ENCODE measurements at regions not wholly inside any gene's neighbourhood (a gene's known extent, or its start where the extent isn't known, plus 50 kb on each side); places are given as distances from the start of the nearest gene placed in this dataset.

DNA sequence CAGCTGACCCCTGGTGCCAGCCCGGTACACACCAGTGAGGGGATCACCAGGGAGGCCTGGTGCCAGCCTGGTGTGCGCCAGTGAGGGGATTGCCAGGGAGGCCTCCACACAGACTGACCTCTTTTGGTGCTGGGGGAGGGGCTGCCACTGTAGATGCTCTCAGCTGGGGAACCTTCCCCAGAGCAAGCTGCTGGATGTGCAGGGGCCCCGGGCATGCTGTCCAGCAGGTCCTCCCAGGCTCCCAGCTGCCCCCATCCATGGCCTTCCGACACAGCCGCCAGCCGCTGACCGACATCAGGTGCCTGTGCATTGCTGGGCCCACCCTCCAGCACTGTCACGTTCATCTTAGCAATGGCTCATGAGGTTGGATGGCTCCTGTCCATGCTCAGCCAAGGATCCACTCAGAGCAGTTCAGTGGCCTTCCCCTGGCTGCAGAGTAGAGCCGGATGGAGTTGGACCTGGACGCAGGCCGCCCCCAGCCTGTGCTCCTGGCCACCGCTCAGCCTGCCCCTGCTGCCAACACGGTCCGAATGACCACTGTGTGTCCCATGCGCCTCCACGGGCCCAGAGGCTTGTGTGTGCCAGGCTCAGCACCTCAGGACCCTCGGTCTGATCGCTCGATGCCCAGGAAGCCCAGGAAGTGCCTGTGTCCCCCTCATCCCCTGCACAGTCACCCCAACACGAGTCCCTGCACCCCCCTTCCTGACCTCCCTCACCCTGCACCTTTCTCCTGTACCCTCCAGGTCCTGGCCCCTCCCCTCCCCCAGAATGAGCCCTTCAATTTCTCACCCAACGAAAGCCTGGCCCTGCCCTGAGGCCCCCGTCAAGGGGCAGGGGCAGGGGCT lies 95.7 kb downstream of the YTHDF1 start:
- Histone ChIP-seq H3K27me3 (ENCODE audit: insufficient read depth, low read length) (peaks cover 16% of the 10 kb centered on the region), H3K36me3 (ENCODE audit: insufficient read depth, low read depth, low read length) (no peaks in the 10 kb centered on the region)

DNA sequence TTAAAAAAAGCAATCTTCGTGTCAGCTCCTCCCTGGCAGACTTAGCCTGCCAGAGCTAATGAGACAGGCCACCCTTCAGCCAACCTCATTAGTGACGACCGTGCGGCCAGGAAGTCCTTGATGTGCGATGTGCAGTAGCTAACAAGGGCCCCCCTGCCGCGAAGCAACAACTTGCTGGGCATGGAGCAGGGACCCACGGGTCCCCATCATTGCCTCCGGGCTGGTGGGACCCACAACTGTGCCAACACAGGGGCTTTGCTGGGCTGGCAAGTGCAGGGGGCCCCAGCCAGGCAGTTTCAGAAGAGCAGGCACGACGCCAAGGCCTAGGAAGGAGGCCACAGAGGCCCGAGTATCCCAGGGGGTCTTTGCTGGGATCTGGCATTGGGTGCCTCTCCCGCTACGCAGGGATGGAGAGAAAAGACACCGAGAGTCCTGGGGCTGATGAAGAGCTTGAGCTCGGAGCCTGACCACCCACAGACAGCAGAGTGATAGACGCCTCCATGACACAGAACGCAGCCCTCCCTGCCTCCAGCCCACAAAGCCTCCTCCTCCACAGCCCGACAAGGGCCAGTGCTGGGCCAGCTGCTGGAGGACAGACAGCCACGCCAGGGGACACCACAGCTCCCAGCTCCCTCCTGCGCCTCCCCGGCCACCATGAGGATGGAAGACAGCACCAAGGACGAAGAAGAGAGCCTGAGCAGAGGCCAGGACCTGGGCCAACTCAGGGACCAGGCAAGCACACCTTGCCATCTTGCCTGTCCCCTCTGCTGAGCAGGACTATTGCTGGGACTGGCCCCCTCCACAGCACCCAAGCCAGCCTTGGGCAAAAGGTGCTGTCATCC lies 96.6 kb downstream of the YTHDF1 start:
- Histone ChIP-seq H3K4me1 (ENCODE audit: insufficient read depth, low read length) (no peaks in the 10 kb centered on the region), H3K9ac (ENCODE audit: low read depth, low read length) (no peak overlapping the region), H3K27ac (ENCODE audit: low read length) (no peak overlapping the region), H3K4me3 (ENCODE audit: low read length) (no peak overlapping the region), H3K27me3 (ENCODE audit: insufficient read depth, low read length) (peaks cover 24% of the 10 kb centered on the region), H3K9me3 (ENCODE audit: insufficient read depth, low read depth, low read length) (no peaks in the 10 kb centered on the region), H3K36me3 (ENCODE audit: insufficient read depth, low read depth, low read length) (no peaks in the 10 kb centered on the region)

More for the DNA sequence above, 95.7 kb downstream of the YTHDF1 start:
- Histone ChIP-seq H3K9me3 (ENCODE audit: insufficient read depth, low read depth, low read length) (no peaks in the 10 kb centered on the region), H3K9ac (ENCODE audit: low read depth, low read length) (no peak overlapping the region), H3K27ac (ENCODE audit: low read length) (no peak overlapping the region), H3K4me3 (ENCODE audit: low read length) (no peak overlapping the region), H3K4me1 (ENCODE audit: insufficient read depth, low read length) (no peaks in the 10 kb centered on the region)

DNA sequence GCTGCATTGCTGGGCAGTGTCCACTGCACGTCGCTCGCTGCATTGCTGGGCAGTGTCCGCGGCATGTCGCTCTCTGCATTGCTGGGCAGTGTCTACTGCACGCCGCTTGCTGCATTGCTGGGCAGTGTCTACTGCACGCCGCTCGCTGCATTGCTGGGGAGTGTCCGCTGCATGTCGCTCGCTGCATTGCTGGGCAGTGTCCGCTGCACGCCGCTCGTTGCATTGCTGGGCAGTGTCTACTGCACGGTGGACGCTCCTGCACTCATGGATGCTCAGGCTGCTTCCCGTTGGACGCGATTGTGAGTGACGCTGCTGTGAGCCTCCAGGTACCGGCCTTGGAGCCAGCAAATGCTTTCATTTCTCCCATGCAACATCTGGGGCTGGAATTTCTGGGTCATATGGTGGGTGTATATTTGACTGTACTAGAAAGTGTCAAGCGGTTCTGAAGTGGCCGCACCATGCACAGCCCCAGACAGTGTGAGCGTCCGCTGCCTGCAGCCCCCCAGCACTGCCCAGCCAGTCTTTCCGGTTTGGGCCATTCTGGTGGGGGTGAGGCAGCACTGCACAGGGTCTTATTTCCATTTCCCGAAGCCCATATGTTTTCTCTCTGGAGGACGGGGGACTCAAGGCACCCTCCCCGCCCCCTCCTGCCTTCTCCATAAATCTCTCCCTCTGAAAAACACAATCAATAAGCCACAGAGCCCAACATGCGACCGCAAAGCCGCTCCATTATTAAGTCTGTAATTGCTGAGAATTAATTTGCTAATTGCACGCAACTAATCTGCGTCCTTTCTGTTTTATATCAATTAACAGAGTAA lies 97.4 kb downstream of the YTHDF1 start:
- Histone ChIP-seq H3K36me3 (ENCODE audit: insufficient read depth, low read depth, low read length) (no peaks in the 10 kb centered on the region), H3K27ac (ENCODE audit: low read length) (no peak overlapping the region), H3K9ac (ENCODE audit: low read depth, low read length) (no peak overlapping the region), H3K9me3 (ENCODE audit: insufficient read depth, low read depth, low read length) (no peaks in the 10 kb centered on the region), H3K4me1 (ENCODE audit: insufficient read depth, low read length) (no peaks in the 10 kb centered on the region), H3K4me3 (ENCODE audit: low read length) (no peak overlapping the region), H3K27me3 (ENCODE audit: insufficient read depth, low read length) (peaks cover 28% of the 10 kb centered on the region)

DNA sequence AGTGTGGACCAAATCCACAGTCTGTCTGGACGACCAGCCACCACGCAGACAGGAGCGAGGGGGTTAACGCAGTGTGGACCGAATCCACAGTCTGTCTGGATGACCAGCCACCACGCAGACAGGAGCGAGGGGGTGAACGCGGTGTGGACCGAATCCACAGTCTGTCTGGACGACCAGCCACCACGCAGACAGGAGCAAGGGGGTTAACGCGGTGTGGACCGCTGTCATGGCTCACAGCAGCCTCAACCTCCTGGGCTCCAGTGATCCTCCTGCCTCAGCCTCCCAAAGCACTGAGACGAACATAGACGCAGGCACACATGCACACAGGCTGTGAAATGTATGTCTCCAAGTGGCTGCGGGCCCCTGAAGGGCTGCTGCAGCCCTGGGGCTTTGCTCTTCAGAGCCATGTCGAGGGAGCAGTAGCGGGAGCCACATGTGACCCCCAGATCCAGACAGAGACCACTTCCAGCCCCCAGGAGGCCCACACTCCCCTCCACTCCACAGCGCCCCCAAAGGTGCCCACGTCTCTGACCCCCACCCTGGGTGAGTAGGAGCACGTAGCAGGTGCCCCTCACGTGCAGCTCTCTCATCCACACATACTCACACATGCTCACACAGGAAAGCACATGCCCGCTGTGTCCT lies 98.1 kb downstream of the YTHDF1 start:
- H3K27me3 ChIP-seq (ENCODE audit: insufficient read depth, low read length), result peaks cover 28% of the 10 kb centered on the region
- H3K27ac ChIP-seq (ENCODE audit: low read length), result no peak overlapping the region
- H3K9ac ChIP-seq (ENCODE audit: low read depth, low read length), result no peak overlapping the region
- H3K4me3 ChIP-seq (ENCODE audit: low read length), result no peak overlapping the region
- no peaks in the 10 kb centered on the region for H3K9me3 ChIP-seq (ENCODE audit: insufficient read depth, low read depth, low read length)
- H3K4me1 ChIP-seq (ENCODE audit: insufficient read depth, low read length), result no peaks in the 10 kb centered on the region
- H3K36me3 ChIP-seq (ENCODE audit: insufficient read depth, low read depth, low read length), result no peaks in the 10 kb centered on the region

DNA sequence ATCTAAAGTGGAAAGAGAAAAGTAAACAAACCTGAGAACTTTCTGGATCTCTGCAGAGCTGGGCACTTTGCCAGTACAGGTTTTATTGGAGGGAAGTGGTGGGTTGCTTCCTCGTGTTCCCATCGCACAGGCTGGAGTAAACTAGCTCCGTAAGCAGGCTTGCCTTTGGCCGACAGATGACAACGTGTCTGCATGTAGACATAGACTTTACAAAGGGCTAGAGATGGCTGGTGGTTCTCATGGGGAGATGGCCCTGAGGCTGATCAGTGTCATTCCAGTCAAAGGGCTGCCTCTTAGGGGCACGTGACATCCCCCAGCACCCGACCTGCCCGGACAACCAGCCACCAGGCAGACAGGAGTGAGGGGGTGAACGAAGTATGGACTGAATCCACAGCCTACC lies 98.8 kb downstream of the YTHDF1 start:
- Histone ChIP-seq H3K4me3 (ENCODE audit: low read length) (no peak overlapping the region), H3K9ac (ENCODE audit: low read depth, low read length) (no peak overlapping the region), H3K9me3 (ENCODE audit: insufficient read depth, low read depth, low read length) (no peaks in the 10 kb centered on the region), H3K27me3 (ENCODE audit: insufficient read depth, low read length) (peaks cover 32% of the 10 kb centered on the region), H3K27ac (ENCODE audit: low read length) (no peak overlapping the region), H3K4me1 (ENCODE audit: insufficient read depth, low read length) (no peaks in the 10 kb centered on the region), H3K36me3 (ENCODE audit: insufficient read depth, low read depth, low read length) (no peaks in the 10 kb centered on the region)

DNA sequence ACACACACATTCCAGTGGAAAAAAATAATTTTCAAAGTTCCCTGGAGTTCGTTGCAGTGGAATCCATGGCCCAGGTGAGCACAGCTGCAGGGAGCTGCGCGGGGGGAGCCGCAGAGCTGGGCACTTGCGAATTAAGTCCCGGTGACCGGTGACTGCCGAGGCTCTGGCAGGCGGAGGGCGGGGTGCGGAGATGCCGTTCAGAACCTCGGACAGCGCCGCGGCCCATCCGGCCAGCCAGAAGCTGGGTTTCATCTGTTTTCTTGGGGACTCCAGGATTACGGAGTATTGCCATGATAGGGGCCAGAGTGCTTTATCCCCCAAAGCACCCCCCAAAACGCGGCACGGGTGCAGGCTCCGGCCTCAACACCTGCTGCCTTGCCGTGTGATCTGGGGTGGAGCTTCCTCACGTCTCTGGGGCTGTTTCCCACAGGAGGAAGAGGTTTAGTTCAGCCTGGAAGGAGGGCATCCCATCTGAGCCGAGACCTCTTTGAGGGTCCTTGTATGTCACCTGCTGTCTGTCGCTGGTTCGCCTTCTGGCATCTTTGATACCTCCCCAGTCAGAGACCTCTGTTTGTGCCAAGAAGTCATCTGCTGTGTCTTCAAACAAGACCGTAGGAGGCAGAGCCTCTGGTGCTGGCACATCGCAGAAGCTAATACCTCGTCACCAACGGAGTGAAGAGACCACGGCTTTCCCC lies 99.4 kb downstream of the YTHDF1 start:
- H3K36me3 ChIP-seq (ENCODE audit: insufficient read depth, low read depth, low read length), result no peaks in the 10 kb centered on the region
- no peak overlapping the region for H3K27ac ChIP-seq (ENCODE audit: low read length)
- no peaks in the 10 kb centered on the region for H3K9me3 ChIP-seq (ENCODE audit: insufficient read depth, low read depth, low read length)
- H3K9ac ChIP-seq (ENCODE audit: low read depth, low read length), result no peak overlapping the region
- H3K4me3 ChIP-seq (ENCODE audit: low read length), result no peak overlapping the region
- H3K27me3 ChIP-seq (ENCODE audit: insufficient read depth, low read length), result peaks cover 32% of the 10 kb centered on the region
- H3K4me1 ChIP-seq (ENCODE audit: insufficient read depth, low read length), result no peaks in the 10 kb centered on the region

DNA sequence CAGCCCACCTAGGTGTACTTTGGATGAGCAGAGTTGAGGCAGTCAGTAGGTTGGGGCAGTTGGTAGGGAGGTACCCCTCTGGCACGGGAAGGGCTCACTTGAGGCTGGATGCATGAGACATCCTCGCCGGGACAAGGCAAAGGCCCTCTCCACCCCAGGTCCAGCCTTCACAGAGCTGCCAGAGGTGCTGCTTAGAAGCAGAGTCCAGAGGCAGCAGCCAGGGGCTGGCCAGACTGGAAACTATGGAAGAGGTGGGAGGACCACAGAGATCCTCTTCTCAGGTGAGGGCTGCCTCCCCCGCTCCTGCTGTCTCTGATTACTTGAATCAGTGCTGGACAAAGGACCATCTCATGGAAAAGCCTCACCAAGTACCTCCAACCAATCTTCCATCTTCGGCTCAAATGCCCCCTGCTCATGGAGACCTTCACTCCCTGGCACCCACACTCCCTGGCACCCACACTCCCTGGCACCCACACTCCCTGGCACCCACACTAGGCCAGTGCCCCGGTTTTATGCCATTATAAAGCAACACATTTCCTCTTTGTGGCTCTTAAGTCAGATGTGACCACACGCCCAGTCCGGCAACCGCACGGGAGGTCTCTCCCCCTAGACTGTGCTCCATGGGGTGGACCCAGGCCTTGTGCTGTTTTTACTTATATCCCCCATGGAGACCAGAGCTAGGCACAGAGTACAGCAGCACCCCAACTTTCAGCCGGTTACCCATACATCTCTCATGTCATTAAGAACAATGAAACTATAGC lies 100.1 kb downstream of the YTHDF1 start:
- Histone ChIP-seq H3K27ac (ENCODE audit: low read length) (no peak overlapping the region), H3K4me1 (ENCODE audit: insufficient read depth, low read length) (no peaks in the 10 kb centered on the region), H3K36me3 (ENCODE audit: insufficient read depth, low read depth, low read length) (no peaks in the 10 kb centered on the region), H3K4me3 (ENCODE audit: low read length) (no peak overlapping the region), H3K9me3 (ENCODE audit: insufficient read depth, low read depth, low read length) (no peaks in the 10 kb centered on the region), H3K9ac (ENCODE audit: low read depth, low read length) (no peak overlapping the region), H3K27me3 (ENCODE audit: insufficient read depth, low read length) (peaks cover 35% of the 10 kb centered on the region)

DNA sequence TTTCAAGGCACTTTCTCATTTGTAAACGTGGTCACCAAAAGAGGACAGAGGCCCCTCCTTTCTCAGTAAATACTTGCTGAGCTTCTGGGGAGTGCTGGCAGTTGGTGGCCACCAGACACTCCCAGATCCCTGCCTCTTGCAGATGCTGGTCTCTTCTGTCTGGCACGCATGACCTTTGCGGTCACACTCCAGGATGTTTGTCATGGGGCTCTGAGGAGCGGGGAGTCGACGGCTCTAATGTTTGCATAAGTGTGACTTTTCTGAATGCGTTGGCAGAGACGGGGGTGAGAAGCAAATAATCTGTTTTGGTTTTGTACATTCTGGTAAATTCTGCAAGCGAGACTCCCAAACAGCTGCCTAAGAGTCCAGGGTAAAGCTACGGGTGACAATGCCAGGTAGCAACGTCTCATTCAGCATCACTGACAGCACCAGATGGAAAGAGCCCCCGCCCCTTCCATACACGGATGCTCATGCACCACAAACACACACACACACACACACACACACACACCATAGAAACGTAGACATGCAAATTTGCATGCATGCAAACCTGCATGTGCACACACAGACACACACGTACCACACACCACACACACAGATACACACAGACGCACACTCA lies 101.1 kb downstream of the YTHDF1 start:
- no peak overlapping the region for H3K9ac ChIP-seq (ENCODE audit: low read depth, low read length)
- H3K27me3 ChIP-seq (ENCODE audit: insufficient read depth, low read length), result peaks cover 43% of the 10 kb centered on the region
- H3K9me3 ChIP-seq (ENCODE audit: insufficient read depth, low read depth, low read length), result no peaks in the 10 kb centered on the region
- H3K4me1 ChIP-seq (ENCODE audit: insufficient read depth, low read length), result no peaks in the 10 kb centered on the region
- H3K4me3 ChIP-seq (ENCODE audit: low read length), result no peak overlapping the region
- no peaks in the 10 kb centered on the region for H3K36me3 ChIP-seq (ENCODE audit: insufficient read depth, low read depth, low read length)
- H3K27ac ChIP-seq (ENCODE audit: low read length), result no peak overlapping the region

DNA sequence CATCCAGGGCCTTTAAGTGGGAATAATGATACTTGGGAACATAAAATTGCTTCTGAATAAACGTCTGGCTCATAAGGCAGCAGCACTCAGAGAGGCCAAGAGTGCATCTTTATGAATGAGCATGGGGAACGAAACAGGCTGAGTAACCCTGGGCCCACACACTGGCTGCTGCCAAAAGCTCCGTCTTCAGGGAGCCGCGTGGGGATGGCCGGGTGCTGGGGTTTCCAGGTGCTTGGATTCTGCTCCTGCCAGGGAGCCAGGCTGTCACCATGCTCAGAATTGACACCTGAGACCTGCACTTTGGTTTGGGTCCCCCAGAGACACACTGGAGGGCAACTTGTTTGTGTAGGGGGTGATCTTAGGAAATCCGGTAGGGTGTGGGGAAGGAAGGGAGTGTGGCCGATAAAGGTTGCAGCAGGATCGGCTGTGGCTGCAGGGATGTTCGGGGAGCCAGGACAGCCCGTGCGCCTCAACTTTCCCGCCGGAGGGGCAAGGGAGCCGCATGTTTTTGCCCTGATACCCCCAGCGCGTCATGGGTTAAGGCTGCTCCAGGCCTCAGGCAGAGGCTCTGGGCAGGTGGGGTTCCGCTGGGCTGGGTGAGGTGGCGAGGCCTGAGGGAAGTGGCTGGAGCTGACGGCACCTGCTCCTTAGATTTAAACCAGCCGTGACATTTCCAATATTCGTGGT lies 101.8 kb downstream of the YTHDF1 start:
- H3K9me3 ChIP-seq (ENCODE audit: insufficient read depth, low read depth, low read length), result no peaks in the 10 kb centered on the region
- no peaks in the 10 kb centered on the region for H3K36me3 ChIP-seq (ENCODE audit: insufficient read depth, low read depth, low read length)
- peaks cover 43% of the 10 kb centered on the region for H3K27me3 ChIP-seq (ENCODE audit: insufficient read depth, low read length)
- no peak overlapping the region for H3K9ac ChIP-seq (ENCODE audit: low read depth, low read length)
- no peaks in the 10 kb centered on the region for H3K4me1 ChIP-seq (ENCODE audit: insufficient read depth, low read length)
- no peak overlapping the region for H3K4me3 ChIP-seq (ENCODE audit: low read length)
- no peak overlapping the region for H3K27ac ChIP-seq (ENCODE audit: low read length)
